ENCODE measurements at regions not wholly inside any gene's neighbourhood (a gene's known extent, or its start where the extent isn't known, plus 50 kb on each side); places are given as distances from the start of the nearest gene placed in this dataset.

DNA sequence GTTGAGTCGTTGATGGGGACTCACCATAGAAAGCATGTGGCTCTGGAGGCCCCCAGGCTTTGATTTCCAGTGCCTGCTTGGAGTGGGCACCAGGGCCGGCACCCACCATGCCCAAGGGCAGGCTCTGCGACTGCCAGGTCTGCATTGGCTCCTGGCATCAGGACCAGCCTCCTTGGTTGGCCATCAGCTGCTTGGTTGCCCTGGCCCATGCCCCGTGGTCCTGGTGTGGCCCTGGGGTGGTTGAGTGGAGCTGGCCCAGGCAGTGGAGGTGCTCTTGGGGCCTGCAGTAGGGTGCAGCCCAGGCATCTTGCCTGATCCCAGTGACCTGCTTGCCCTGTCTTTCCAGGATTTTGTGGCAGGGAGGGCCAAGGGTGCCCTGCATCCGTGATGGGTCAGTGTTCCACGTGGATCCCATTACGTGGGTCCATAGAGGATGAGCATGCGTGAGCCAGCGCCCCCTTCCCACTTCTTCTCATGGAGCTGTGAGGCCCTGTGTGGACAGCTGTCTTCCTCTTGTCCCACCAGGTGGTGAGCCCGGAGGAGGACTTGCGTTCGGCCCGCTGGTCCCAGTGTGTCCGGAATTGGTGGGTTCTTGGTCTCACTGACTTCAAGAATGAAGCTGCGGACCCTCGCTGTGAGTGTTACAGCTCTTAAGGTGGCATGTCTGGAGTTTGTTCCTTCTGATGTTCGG lies 187.0 kb downstream of the UBE3A start:
- TF ChIP-seq, protein P1, sequence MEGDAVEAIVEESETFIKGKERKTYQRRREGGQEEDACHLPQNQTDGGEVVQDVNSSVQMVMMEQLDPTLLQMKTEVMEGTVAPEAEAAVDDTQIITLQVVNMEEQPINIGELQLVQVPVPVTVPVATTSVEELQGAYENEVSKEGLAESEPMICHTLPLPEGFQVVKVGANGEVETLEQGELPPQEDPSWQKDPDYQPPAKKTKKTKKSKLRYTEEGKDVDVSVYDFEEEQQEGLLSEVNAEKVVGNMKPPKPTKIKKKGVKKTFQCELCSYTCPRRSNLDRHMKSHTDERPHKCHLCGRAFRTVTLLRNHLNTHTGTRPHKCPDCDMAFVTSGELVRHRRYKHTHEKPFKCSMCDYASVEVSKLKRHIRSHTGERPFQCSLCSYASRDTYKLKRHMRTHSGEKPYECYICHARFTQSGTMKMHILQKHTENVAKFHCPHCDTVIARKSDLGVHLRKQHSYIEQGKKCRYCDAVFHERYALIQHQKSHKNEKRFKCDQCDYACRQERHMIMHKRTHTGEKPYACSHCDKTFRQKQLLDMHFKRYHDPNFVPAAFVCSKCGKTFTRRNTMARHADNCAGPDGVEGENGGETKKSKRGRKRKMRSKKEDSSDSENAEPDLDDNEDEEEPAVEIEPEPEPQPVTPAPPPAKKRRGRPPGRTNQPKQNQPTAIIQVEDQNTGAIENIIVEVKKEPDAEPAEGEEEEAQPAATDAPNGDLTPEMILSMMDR (IDR thresholded peaks at IDR 0.05) = no peak
- TF ChIP-seq POLR2A (IDR thresholded peaks at IDR 0.05) = no peak
